ENCODE measurements at regions not wholly inside any gene's neighbourhood (a gene's known extent, or its start where the extent isn't known, plus 50 kb on each side); places are given as distances from the start of the nearest gene placed in this dataset.

DNA sequence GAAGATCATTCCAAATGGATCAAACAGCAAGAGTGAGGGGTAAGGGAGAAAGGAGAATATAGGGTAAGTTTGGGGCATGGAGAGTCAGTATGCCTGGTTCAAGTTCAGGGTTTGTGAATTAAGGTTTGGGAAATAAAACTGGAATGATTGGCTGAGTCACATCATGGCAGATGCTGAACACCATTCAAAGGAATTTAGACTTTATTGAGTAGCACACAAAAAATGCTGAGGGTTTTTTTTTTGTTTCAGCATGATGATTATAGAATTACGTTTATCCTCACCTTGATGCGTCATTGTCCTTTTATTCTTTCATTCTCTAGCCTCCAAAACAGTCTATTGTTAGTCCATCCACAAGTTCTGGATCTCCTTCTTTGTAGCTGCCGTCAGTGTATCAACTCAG lies 220.0 kb upstream of the UMPS start:
- TF ChIP-seq, protein P1, sequence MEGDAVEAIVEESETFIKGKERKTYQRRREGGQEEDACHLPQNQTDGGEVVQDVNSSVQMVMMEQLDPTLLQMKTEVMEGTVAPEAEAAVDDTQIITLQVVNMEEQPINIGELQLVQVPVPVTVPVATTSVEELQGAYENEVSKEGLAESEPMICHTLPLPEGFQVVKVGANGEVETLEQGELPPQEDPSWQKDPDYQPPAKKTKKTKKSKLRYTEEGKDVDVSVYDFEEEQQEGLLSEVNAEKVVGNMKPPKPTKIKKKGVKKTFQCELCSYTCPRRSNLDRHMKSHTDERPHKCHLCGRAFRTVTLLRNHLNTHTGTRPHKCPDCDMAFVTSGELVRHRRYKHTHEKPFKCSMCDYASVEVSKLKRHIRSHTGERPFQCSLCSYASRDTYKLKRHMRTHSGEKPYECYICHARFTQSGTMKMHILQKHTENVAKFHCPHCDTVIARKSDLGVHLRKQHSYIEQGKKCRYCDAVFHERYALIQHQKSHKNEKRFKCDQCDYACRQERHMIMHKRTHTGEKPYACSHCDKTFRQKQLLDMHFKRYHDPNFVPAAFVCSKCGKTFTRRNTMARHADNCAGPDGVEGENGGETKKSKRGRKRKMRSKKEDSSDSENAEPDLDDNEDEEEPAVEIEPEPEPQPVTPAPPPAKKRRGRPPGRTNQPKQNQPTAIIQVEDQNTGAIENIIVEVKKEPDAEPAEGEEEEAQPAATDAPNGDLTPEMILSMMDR (IDR thresholded peaks at IDR 0.05), result no peak
- TF ChIP-seq EP300 (IDR thresholded peaks at IDR 0.05), result no peak

All from stomach (tissue), 4 donors.